ENCODE measurements at regions not wholly inside any gene's neighbourhood (a gene's known extent, or its start where the extent isn't known, plus 50 kb on each side); places are given as distances from the start of the nearest gene placed in this dataset.

GRCh38 chr15:38898236-38898635, 333.6 kb upstream of the RASGRP1 start (continued):
- no peak for TF ChIP-seq CHD7 (IDR thresholded peaks at IDR 0.05; ENCODE audit: insufficient replicate concordance, low read length)
- no peak for TF ChIP-seq EGR1 (IDR thresholded peaks at IDR 0.05; ENCODE audit: borderline replicate concordance, low read depth, low read length)
- no peak for TF ChIP-seq RXRA (IDR thresholded peaks at IDR 0.05; ENCODE audit: insufficient read depth, low read depth, low read length)
- no peak for TF ChIP-seq NRF1 (IDR thresholded peaks at IDR 0.05; ENCODE audit: low read depth, low read length)
- no peak for TF ChIP-seq RNF2 (IDR thresholded peaks at IDR 0.05; ENCODE audit: borderline replicate concordance, low read depth, low read length, missing control alignments, poor library complexity, severe bottlenecking)
- TF ChIP-seq ATF2 (IDR thresholded peaks at IDR 0.05; ENCODE audit: low read length), result no peak
- TF ChIP-seq KDM5A (IDR thresholded peaks at IDR 0.05; ENCODE audit: low read length), result no peak
- no peak for TF ChIP-seq JUND (IDR thresholded peaks at IDR 0.05; ENCODE audit: low read length)
- no peak for TF ChIP-seq RFX5 (IDR thresholded peaks at IDR 0.05; ENCODE audit: borderline replicate concordance, low read depth, low read length)
